ENCODE measurements at regions not wholly inside any gene's neighbourhood (a gene's known extent, or its start where the extent isn't known, plus 50 kb on each side); places are given as distances from the start of the nearest gene placed in this dataset.
A peak's percentile ranks its signal among the peaks of the same experiment; 100 is the strongest.

GRCh38 chr12:124505001-124505818 lies 62.2 kb downstream of the NCOR2 start:
- intact Hi-C loops (cut with DNase I, micrococcal nuclease): no loop called here
- Histone ChIP-seq H3K9me3 (no peaks in the 10 kb centered on the region), H3K4me1 (ENCODE audit: low read depth) (peaks cover 21% of the 10 kb centered on the region), H3K4me3 (no peak overlapping the region), H3K36me3 (ENCODE audit: low read depth) (no peaks in the 10 kb centered on the region)
- no peak for ATAC-seq
- TF ChIP-seq CTCF (IDR thresholded peaks at IDR 0.05): no peak
- no peak for DNase-seq

- Histone ChIP-seq H3K4me1 (ENCODE audit: low read depth) (peaks cover 16% of the 10 kb centered on the region), H3K36me3 (ENCODE audit: low read depth) (no peaks in the 10 kb centered on the region), H3K4me3 (no peak overlapping the region), H3K9me3 (no peaks in the 10 kb centered on the region)
- DNase-seq (no peak), ATAC-seq (no peak)
- TF ChIP-seq CTCF (IDR thresholded peaks at IDR 0.05): no peak
- intact Hi-C loops (cut with DNase I, micrococcal nuclease): no loop called here
Observed at GRCh38 chr12:124504273-124505000, 63.0 kb downstream of the NCOR2 start.

GRCh38 chr12:124503305-124503704 lies 64.1 kb downstream of the NCOR2 start:
- no peaks in the 10 kb centered on the region for H3K36me3 ChIP-seq (ENCODE audit: low read depth)
- H3K4me1 ChIP-seq (ENCODE audit: low read depth): peaks cover 16% of the 10 kb centered on the region
- ATAC-seq (no peak), DNase-seq (no peak)
- H3K4me3 ChIP-seq: no peak overlapping the region
- no peaks in the 10 kb centered on the region for H3K9me3 ChIP-seq
- intact Hi-C loops (cut with DNase I, micrococcal nuclease): no loop called here
- TF ChIP-seq CTCF (IDR thresholded peaks at IDR 0.05): no peak

DNA sequence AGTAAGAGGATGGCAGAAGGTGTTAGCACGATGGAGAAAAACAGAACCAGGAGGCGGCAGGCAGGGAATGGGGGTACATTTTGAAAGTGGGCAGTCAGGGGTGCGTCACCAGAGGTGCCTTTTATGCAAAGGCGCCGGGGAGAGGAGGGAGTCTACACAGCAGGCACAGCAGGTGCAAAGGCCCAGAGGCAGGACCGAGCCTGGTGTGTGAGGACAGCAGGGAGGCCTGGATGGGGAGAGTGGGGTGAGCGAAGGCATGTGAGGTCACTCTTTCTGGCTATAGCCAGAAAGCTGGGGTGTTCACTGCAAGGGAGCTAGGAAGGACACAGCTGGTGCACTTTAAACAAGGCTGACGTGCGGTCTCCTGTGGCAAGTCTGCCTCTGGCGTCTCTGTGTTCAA lies 65.0 kb downstream of the NCOR2 start:
- Histone ChIP-seq H3K4me1 (ENCODE audit: low read depth) (peaks cover 12% of the 10 kb centered on the region), H3K9me3 (no peaks in the 10 kb centered on the region), H3K36me3 (ENCODE audit: low read depth) (no peaks in the 10 kb centered on the region), H3K4me3 (no peak overlapping the region)
- DNase-seq (no peak), ATAC-seq (no peak)
- intact Hi-C loops (cut with DNase I, micrococcal nuclease): no loop called here
- TF ChIP-seq CTCF (IDR thresholded peaks at IDR 0.05): no peak

DNA sequence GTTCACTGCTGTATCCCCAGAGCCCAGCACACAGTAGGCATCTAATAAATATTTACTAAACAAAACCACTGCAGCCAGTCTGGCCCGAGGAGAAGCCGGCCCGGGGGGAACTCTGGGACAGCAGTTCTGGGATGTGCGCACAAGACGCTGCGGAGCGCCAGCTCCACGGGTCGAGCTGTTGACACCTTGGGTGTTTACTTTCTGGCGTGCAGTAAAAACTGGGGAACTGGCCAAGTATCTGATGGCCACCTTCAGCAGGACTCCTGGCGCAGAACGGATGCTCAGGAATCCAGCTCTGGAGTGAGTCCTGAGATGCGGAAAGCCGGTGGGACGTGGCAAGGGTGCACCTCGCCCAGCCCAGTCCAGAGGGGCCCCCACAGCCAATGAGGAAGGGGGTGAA lies 65.6 kb downstream of the NCOR2 start:
- ATAC-seq (no peak), DNase-seq (peak in 1 of 3 donors; percentile 66)
- Histone ChIP-seq H3K4me1 (ENCODE audit: low read depth) (peaks cover 9% of the 10 kb centered on the region), H3K4me3 (no peak overlapping the region), H3K36me3 (ENCODE audit: low read depth) (no peaks in the 10 kb centered on the region), H3K9me3 (no peaks in the 10 kb centered on the region)
- TF ChIP-seq CTCF (IDR thresholded peaks at IDR 0.05): no peak
- intact Hi-C loops (cut with DNase I, micrococcal nuclease): no loop called here
